ENCODE measurements at regions not wholly inside any gene's neighbourhood (a gene's known extent, or its start where the extent isn't known, plus 50 kb on each side); places are given as distances from the start of the nearest gene placed in this dataset.
"Not testable (repeated sequence)": the region's sequence is repeated elsewhere in the genome, so short reads cannot be mapped to it uniquely, and the experiment has no call there.

GRCh38 chr10:78212060-78212785, 178.6 kb downstream of the RPS24 start:
- no peak for DNase-seq

- no peak for DNase-seq
Observed at GRCh38 chr10:78212786-78213175, 179.1 kb downstream of the RPS24 start.

- DNase-seq, result no peak
Observed at GRCh38 chr10:78214955-78215354, 181.3 kb downstream of the RPS24 start.

- no peak for DNase-seq
Observed at GRCh38 chr10:78215645-78216044, 182.0 kb downstream of the RPS24 start.

GRCh38 chr10:78217336-78217735, 183.7 kb downstream of the RPS24 start:
- no peak for DNase-seq

GRCh38 chr10:78218798-78219490, 185.3 kb downstream of the RPS24 start:
- no peak for DNase-seq

GRCh38 chr10:78219568-78219967, 185.9 kb downstream of the RPS24 start:
- not testable (repeated sequence) for DNase-seq

- DNase-seq, result no peak
Observed at GRCh38 chr10:78220781-78221180, 187.1 kb downstream of the RPS24 start.

GRCh38 chr10:78222096-78222790, 188.6 kb downstream of the RPS24 start:
- DNase-seq, result no peak

- DNase-seq, result no peak
Observed at GRCh38 chr10:78223088-78223487, 189.4 kb downstream of the RPS24 start.

- DNase-seq, result no peak
Observed at GRCh38 chr10:78224602-78225001, 190.9 kb downstream of the RPS24 start.

- DNase-seq, result no peak
Observed at GRCh38 chr10:78225594-78225993, 191.9 kb downstream of the RPS24 start.

- no peak for DNase-seq
Observed at GRCh38 chr10:78229489-78229888, 195.8 kb downstream of the RPS24 start.

GRCh38 chr10:78229950-78230675, 196.4 kb downstream of the RPS24 start:
- DNase-seq, result no peak

- DNase-seq, result no peak
Observed at GRCh38 chr10:78231327-78231726, 197.7 kb downstream of the RPS24 start.

- no peak for DNase-seq
Observed at GRCh38 chr10:78231939-78232338, 198.3 kb downstream of the RPS24 start.

GRCh38 chr10:78236416-78237015, 202.9 kb downstream of the RPS24 start:
- no peak for DNase-seq

GRCh38 chr10:78237951-78238350, 204.3 kb downstream of the RPS24 start:
- not testable (repeated sequence) for DNase-seq

GRCh38 chr10:78247266-78247665, 213.6 kb downstream of the RPS24 start:
- DNase-seq, result no peak

GRCh38 chr10:78247821-78248220, 214.2 kb downstream of the RPS24 start:
- DNase-seq, result no peak

- DNase-seq, result no peak
Observed at GRCh38 chr10:78248651-78249464, 215.2 kb downstream of the RPS24 start.

GRCh38 chr10:78249690-78250089, 216.0 kb downstream of the RPS24 start:
- DNase-seq, result no peak
